OCI-LY3 (cell line): ENCODE measurements at regions not wholly inside any gene's neighbourhood (a gene's known extent, or its start where the extent isn't known, plus 50 kb on each side); places are given as distances from the start of the nearest gene placed in this dataset.

Experiments used
- EZH2phosphoT487 ChIP-seq: fragments of 200-600 bp; shearing (Covaris generic); IDR thresholded peaks from 2 replicates; pipeline ENCODE4 v1.6.1; 2018; ENCODE audit warnings: antibody characterized with exemption, mixed run types, low read depth
- TF ChIP-seq, protein P1 (sequence below): fragments of 200-600, 300-600 bp; sonication (generic); IDR thresholded peaks from 2 replicates; pipeline ENCODE4 v1.5.1; 2014; ENCODE audit warnings: antibody characterized with exemption, low read length, low read depth

DNA sequence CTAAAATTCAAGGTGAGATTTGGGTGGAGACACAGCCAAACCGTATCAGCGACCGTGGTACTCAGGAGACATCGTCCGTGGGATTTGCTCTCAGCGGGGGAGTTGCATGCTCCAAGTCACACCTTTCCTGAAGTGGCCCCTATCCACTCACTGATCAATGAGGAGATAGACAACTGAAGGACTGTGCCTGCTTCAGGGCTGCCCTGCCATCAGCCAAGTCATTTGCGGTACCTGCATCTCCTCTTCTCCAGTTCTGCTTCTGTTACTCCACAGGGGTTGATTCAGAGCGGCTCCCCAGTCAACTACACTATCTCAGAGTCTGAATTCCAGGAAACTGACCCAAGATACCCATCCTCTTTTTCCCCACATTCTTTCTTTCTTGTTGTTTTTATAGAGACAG lies 184.1 kb downstream of the MREG start:
- TF ChIP-seq, protein P1, sequence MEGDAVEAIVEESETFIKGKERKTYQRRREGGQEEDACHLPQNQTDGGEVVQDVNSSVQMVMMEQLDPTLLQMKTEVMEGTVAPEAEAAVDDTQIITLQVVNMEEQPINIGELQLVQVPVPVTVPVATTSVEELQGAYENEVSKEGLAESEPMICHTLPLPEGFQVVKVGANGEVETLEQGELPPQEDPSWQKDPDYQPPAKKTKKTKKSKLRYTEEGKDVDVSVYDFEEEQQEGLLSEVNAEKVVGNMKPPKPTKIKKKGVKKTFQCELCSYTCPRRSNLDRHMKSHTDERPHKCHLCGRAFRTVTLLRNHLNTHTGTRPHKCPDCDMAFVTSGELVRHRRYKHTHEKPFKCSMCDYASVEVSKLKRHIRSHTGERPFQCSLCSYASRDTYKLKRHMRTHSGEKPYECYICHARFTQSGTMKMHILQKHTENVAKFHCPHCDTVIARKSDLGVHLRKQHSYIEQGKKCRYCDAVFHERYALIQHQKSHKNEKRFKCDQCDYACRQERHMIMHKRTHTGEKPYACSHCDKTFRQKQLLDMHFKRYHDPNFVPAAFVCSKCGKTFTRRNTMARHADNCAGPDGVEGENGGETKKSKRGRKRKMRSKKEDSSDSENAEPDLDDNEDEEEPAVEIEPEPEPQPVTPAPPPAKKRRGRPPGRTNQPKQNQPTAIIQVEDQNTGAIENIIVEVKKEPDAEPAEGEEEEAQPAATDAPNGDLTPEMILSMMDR: no peak
- no peak for TF ChIP-seq EZH2phosphoT487
